ENCODE measurements at regions not wholly inside any gene's neighbourhood (a gene's known extent, or its start where the extent isn't known, plus 50 kb on each side); places are given as distances from the start of the nearest gene placed in this dataset.

GRCh38 chr11:42251984-42252383 is 792.5 kb upstream of the LRRC4C start:
- TF ChIP-seq, protein P1, sequence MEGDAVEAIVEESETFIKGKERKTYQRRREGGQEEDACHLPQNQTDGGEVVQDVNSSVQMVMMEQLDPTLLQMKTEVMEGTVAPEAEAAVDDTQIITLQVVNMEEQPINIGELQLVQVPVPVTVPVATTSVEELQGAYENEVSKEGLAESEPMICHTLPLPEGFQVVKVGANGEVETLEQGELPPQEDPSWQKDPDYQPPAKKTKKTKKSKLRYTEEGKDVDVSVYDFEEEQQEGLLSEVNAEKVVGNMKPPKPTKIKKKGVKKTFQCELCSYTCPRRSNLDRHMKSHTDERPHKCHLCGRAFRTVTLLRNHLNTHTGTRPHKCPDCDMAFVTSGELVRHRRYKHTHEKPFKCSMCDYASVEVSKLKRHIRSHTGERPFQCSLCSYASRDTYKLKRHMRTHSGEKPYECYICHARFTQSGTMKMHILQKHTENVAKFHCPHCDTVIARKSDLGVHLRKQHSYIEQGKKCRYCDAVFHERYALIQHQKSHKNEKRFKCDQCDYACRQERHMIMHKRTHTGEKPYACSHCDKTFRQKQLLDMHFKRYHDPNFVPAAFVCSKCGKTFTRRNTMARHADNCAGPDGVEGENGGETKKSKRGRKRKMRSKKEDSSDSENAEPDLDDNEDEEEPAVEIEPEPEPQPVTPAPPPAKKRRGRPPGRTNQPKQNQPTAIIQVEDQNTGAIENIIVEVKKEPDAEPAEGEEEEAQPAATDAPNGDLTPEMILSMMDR (conservative IDR thresholded peaks at IDR 0.05 in 1 of 2, IDR thresholded peaks at IDR 0.05 in 1 of 2; ENCODE audit: low read depth in 1 of 2, low read length in 2 of 2), result no peak
- no peak for TF ChIP-seq EZH2 (IDR thresholded peaks at IDR 0.05; ENCODE audit: low read length, missing control alignments)
- H3K4me2 ChIP-seq (ENCODE audit: extremely low read depth, insufficient read depth, low read length), result no peak overlapping the region
- no peaks in the 10 kb centered on the region for H3K9me3 ChIP-seq (ENCODE audit: control insufficient read depth, insufficient read depth, low read depth, low read length)
- H4K20me1 ChIP-seq (ENCODE audit: control insufficient read depth, extremely low read depth, insufficient read depth, low read length), result no peaks in the 10 kb centered on the region
- H3K4me1 ChIP-seq (ENCODE audit: control insufficient read depth, extremely low read depth, insufficient read depth, low read length), result no peaks in the 10 kb centered on the region
- H3K79me2 ChIP-seq (ENCODE audit: control insufficient read depth, insufficient read depth, low read length), result no peaks in the 10 kb centered on the region
- no peaks in the 10 kb centered on the region for H3K36me3 ChIP-seq (ENCODE audit: control insufficient read depth, insufficient read depth, low read length)
- H3K4me3 ChIP-seq (replicated peaks in 1 of 4; ENCODE audit: control extremely low read depth in 1 of 4, insufficient read depth in 1 of 4, low read depth in 3 of 4, low read length in 4 of 4), result no peak overlapping the region
- H3K27me3 ChIP-seq (ENCODE audit: control insufficient read depth, insufficient read depth, low read length), result no peaks in the 10 kb centered on the region
- H2AFZ ChIP-seq (ENCODE audit: low read length), result no peak overlapping the region
- DNase-seq (ENCODE audit: low read depth in 2 of 2), result no peak
- no peak overlapping the region for H3K27ac ChIP-seq (ENCODE audit: insufficient read depth, low read length)
- no peak overlapping the region for H3K9ac ChIP-seq (ENCODE audit: insufficient read depth, low read length)

DNA sequence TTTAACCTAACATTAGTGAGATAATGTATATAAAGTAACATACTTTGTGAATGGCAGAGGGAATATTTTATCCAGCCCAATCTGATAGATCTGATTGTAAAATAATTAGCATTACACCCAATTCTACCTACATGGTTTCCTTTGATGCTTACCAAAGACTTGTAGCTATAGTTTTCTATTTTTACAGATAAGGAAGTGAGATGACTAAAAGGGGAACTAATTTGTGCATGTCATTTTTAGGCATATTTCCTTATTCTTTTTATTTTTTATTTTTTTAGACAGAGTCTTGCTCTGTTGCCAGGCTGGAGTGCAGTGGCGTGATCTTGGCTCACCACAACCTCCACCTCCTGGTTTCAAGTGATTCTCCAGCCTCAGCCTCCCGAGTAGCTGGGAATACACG is 793.7 kb upstream of the LRRC4C start:
- Histone ChIP-seq H3K4me3 (replicated peaks in 1 of 4; ENCODE audit: control extremely low read depth in 1 of 4, insufficient read depth in 1 of 4, low read depth in 3 of 4, low read length in 4 of 4) (no peak overlapping the region), H4K20me1 (ENCODE audit: control insufficient read depth, extremely low read depth, insufficient read depth, low read length) (no peaks in the 10 kb centered on the region), H3K27ac (ENCODE audit: insufficient read depth, low read length) (no peak overlapping the region), H3K4me1 (ENCODE audit: control insufficient read depth, extremely low read depth, insufficient read depth, low read length) (no peaks in the 10 kb centered on the region), H3K79me2 (ENCODE audit: control insufficient read depth, insufficient read depth, low read length) (no peaks in the 10 kb centered on the region), H3K4me2 (ENCODE audit: extremely low read depth, insufficient read depth, low read length) (no peak overlapping the region), H3K9me3 (ENCODE audit: control insufficient read depth, insufficient read depth, low read depth, low read length) (no peaks in the 10 kb centered on the region), H2AFZ (ENCODE audit: low read length) (no peak overlapping the region), H3K36me3 (ENCODE audit: control insufficient read depth, insufficient read depth, low read length) (no peaks in the 10 kb centered on the region), H3K9ac (ENCODE audit: insufficient read depth, low read length) (no peak overlapping the region), H3K27me3 (ENCODE audit: control insufficient read depth, insufficient read depth, low read length) (no peaks in the 10 kb centered on the region)
- DNase-seq (ENCODE audit: low read depth in 2 of 2), result no peak
- TF ChIP-seq, protein P1 (conservative IDR thresholded peaks at IDR 0.05 in 1 of 2, IDR thresholded peaks at IDR 0.05 in 1 of 2; ENCODE audit: low read depth in 1 of 2, low read length in 2 of 2), result no peak
- TF ChIP-seq EZH2 (IDR thresholded peaks at IDR 0.05; ENCODE audit: low read length, missing control alignments), result no peak

GRCh38 chr11:42255906-42256305 is 796.5 kb upstream of the LRRC4C start:
- H3K9me3 ChIP-seq (ENCODE audit: control insufficient read depth, insufficient read depth, low read depth, low read length), result no peaks in the 10 kb centered on the region
- peak in 1 of 2 donors; percentile 43 for DNase-seq (ENCODE audit: low read depth in 2 of 2)
- no peak overlapping the region for H3K9ac ChIP-seq (ENCODE audit: insufficient read depth, low read length)
- TF ChIP-seq, protein P1 (conservative IDR thresholded peaks at IDR 0.05 in 1 of 2, IDR thresholded peaks at IDR 0.05 in 1 of 2; ENCODE audit: low read depth in 1 of 2, low read length in 2 of 2), result no peak
- no peak for TF ChIP-seq EZH2 (IDR thresholded peaks at IDR 0.05; ENCODE audit: low read length, missing control alignments)
- H3K4me2 ChIP-seq (ENCODE audit: extremely low read depth, insufficient read depth, low read length), result no peak overlapping the region
- H3K79me2 ChIP-seq (ENCODE audit: control insufficient read depth, insufficient read depth, low read length), result no peaks in the 10 kb centered on the region
- H2AFZ ChIP-seq (ENCODE audit: low read length), result no peak overlapping the region
- H4K20me1 ChIP-seq (ENCODE audit: control insufficient read depth, extremely low read depth, insufficient read depth, low read length), result no peaks in the 10 kb centered on the region
- no peak overlapping the region for H3K4me3 ChIP-seq (replicated peaks in 1 of 4; ENCODE audit: control extremely low read depth in 1 of 4, insufficient read depth in 1 of 4, low read depth in 3 of 4, low read length in 4 of 4)
- no peaks in the 10 kb centered on the region for H3K36me3 ChIP-seq (ENCODE audit: control insufficient read depth, insufficient read depth, low read length)
- no peaks in the 10 kb centered on the region for H3K27me3 ChIP-seq (ENCODE audit: control insufficient read depth, insufficient read depth, low read length)
- H3K27ac ChIP-seq (ENCODE audit: insufficient read depth, low read length), result no peak overlapping the region
- no peaks in the 10 kb centered on the region for H3K4me1 ChIP-seq (ENCODE audit: control insufficient read depth, extremely low read depth, insufficient read depth, low read length)
